HCT116 (cell line): ENCODE measurements at regions not wholly inside any gene's neighbourhood (a gene's known extent, or its start where the extent isn't known, plus 50 kb on each side); places are given as distances from the start of the nearest gene placed in this dataset.

Source experiments
- ATAC-seq: fragments of 200-7000 bp; cut with Tn5 transposase; 2 replicates; pipeline ENCODE4 v1.9.1; 2020; ENCODE audit warnings: mild to moderate bottlenecking, moderate library complexity
- BruUV-seq: library from RNA; stranded (reverse); fragments of 400-500 nt; replicated peaks from 2 replicates; lab custom pipeline; 2021; lab: Mats Ljungman, UMichigan
- CTCF ChIA-PET: fragments of 300-600 bp; sonication (Branson Sonifier 250); formaldehyde crosslinking; loops from one replicate; lab custom pipeline; 2021; ENCODE audit warnings: antibody characterized with exemption; lab: Charles Lee
- POLR2A ChIA-PET: fragments of 300-600, 350-600 bp; sonication (Branson Sonifier 250); formaldehyde crosslinking; loops from one replicate; lab custom pipeline; 2021; ENCODE audit warnings: antibody characterized with exemption; lab: Charles Lee
- RAD21 ChIA-PET, 2 experiments: fragments of 300-600 bp; sonication (Branson Sonifier 250); formaldehyde crosslinking; loops; one replicate each; lab custom pipeline; 2023; ENCODE audit warnings: low total read pairs in 2 of 2; ENCODE audit not compliant: uncharacterized antibody in 2 of 2, unreplicated experiment in 2 of 2, low non-redundant PET in 1 of 2; lab: Charles Lee
- DNase-seq: peaks from one replicate; pipeline ENCODE4 v3.0.0-alpha.2; 2010; ENCODE audit warnings: low read depth, low spot score
- H2AFZ ChIP-seq: fragments of 200-600 bp; shearing (Covaris generic), sonication (generic); 2 replicates; pipeline ENCODE4 v1.6.1; 2017; ENCODE audit warnings: low read depth, mixed run types, mixed read lengths, antibody characterized with exemption, low read length; ENCODE audit not compliant: poor library complexity, severe bottlenecking
- H3K27ac ChIP-seq: 2 replicates; pipeline ENCODE4 v1.5.1; 2012; ENCODE audit warnings: low read depth, low read length
- H3K27me3 ChIP-seq: fragments of 200-600 bp; sonication (generic); 2 replicates; pipeline ENCODE4 v1.6.1; 2016; ENCODE audit warnings: mixed run types, low read length, mixed read lengths; ENCODE audit not compliant: insufficient read depth
- H3K36me3 ChIP-seq, 2 experiments: fragments of 200-500 bp in 1 of 2; fragments of 200-600 bp in 1 of 2; sonication (Bioruptor generic) in 1 of 2; sonication (generic) in 1 of 2; 2 replicates each; pipeline versions ENCODE4 v1.5.1 to v1.6.1; 2014 to 2016; ENCODE audit warnings: low read length in 2 of 2, inconsistent platforms in 1 of 2, mixed read lengths in 1 of 2, mixed run types in 1 of 2; ENCODE audit not compliant: insufficient read depth in 2 of 2, control insufficient read depth in 1 of 2
- H3K4me1 ChIP-seq, 2 experiments: fragments of 200-600 bp in 1 of 2; sonication (generic) in 1 of 2; 2 replicates each; pipeline versions ENCODE4 v1.5.1 to v1.6.1; 2012 to 2017; ENCODE audit warnings: low read length in 2 of 2, inconsistent platforms in 1 of 2, mild to moderate bottlenecking in 1 of 2, mixed read lengths in 1 of 2, mixed run types in 1 of 2, moderate library complexity in 1 of 2; ENCODE audit not compliant: insufficient read depth in 2 of 2, control insufficient read depth in 1 of 2
- H3K4me2 ChIP-seq: fragments of 200-600 bp; sonication (generic); 2 replicates; pipeline ENCODE4 v1.6.1; 2017; ENCODE audit warnings: mixed run types, low read length, mixed read lengths
- H3K4me3 ChIP-seq, 2 experiments: fragments of 200-600 bp in 1 of 2; sonication (generic) in 1 of 2; replicated peaks in 1 of 2; 2 replicates each; pipeline ENCODE4 v1.5.1; 2011 to 2016; ENCODE audit warnings: low read length in 2 of 2, control low read depth in 1 of 2, low read depth in 1 of 2, mild to moderate bottlenecking in 1 of 2, mixed read lengths in 1 of 2, mixed run types in 1 of 2
- H3K79me2 ChIP-seq: fragments of 200-600 bp; sonication (generic); 2 replicates; pipeline ENCODE4 v1.6.1; 2017; ENCODE audit warnings: mild to moderate bottlenecking, mixed run types, low read length, moderate library complexity, mixed read lengths; ENCODE audit not compliant: insufficient read depth
- H3K9ac ChIP-seq: fragments of 200-600 bp; sonication (generic); 2 replicates; pipeline ENCODE4 v1.6.1; 2016; ENCODE audit warnings: low read length, mixed read lengths
- H3K9me2 ChIP-seq: fragments of 200-600 bp; sonication (generic), shearing (Covaris generic); 2 replicates; pipeline ENCODE4 v1.6.1; 2017; ENCODE audit warnings: mixed run types, mild to moderate bottlenecking, moderate library complexity; ENCODE audit not compliant: insufficient read depth
- H3K9me3 ChIP-seq, 2 experiments: fragments of 200-500 bp in 1 of 2; fragments of 200-600 bp in 1 of 2; sonication (Bioruptor generic) in 1 of 2; sonication (generic) in 1 of 2; 2 replicates each; pipeline ENCODE4 v1.6.1; 2014 to 2017; ENCODE audit warnings: low read length in 2 of 2, mixed read lengths in 2 of 2, inconsistent platforms in 1 of 2, low read depth in 1 of 2, mild to moderate bottlenecking in 1 of 2, mixed run types in 1 of 2, moderate library complexity in 1 of 2; ENCODE audit not compliant: control insufficient read depth in 1 of 2, insufficient read depth in 1 of 2
- H4K20me1 ChIP-seq: fragments of 200-600 bp; sonication (generic), shearing (Covaris generic); 2 replicates; pipeline ENCODE4 v1.6.1; 2017; ENCODE audit warnings: mixed run types, mild to moderate bottlenecking, moderate library complexity; ENCODE audit not compliant: insufficient read depth
- CBX3 ChIP-seq: IDR thresholded peaks from 2 replicates; pipeline ENCODE4 v1.6.1; 2012; ENCODE audit warnings: low read depth
- CEBPB ChIP-seq: IDR thresholded peaks from 2 replicates; pipeline ENCODE4 v1.6.1; 2012; ENCODE audit warnings: low read depth
- EGR1 ChIP-seq: IDR thresholded peaks from 2 replicates; pipeline ENCODE4 v1.6.1; 2012; ENCODE audit warnings: low read depth
- EZH2 ChIP-seq: fragments of 200-600 bp; sonication (generic); IDR thresholded peaks from 2 replicates; pipeline ENCODE4 v1.6.1; 2017; ENCODE audit warnings: antibody characterized with exemption, mixed run types
- EZH2phosphoT487 ChIP-seq: fragments of 200-600 bp; IDR thresholded peaks from 2 replicates; pipeline ENCODE4 v1.6.1; 2018; ENCODE audit warnings: antibody characterized with exemption, borderline replicate concordance
- JUND ChIP-seq: IDR thresholded peaks from 2 replicates; pipeline ENCODE4 v1.6.1; 2012
- POLR2AphosphoS5 ChIP-seq: IDR thresholded peaks from 2 replicates; pipeline ENCODE4 v1.6.1; 2011; ENCODE audit warnings: mild to moderate bottlenecking, low read depth, low read length, moderate library complexity
- SP1 ChIP-seq: IDR thresholded peaks from 2 replicates; pipeline ENCODE4 v1.6.1; 2012; ENCODE audit warnings: low read depth
- YY1 ChIP-seq: IDR thresholded peaks from 2 replicates; pipeline ENCODE4 v1.6.1; 2011; ENCODE audit warnings: low read length, low read depth, moderate library complexity, mild to moderate bottlenecking; ENCODE audit not compliant: insufficient replicate concordance; ENCODE audit errors: extremely low read depth
- ZBTB33 ChIP-seq: IDR thresholded peaks from 2 replicates; pipeline ENCODE4 v1.6.1; 2011; ENCODE audit warnings: mild to moderate bottlenecking, low read length, moderate library complexity; ENCODE audit not compliant: insufficient replicate concordance; ENCODE audit errors: extremely low read depth
- ZFX ChIP-seq: fragments of 450-650 bp; IDR thresholded peaks from 2 replicates; pipeline ENCODE4 v1.6.1; 2017
- intact Hi-C: fragments of 100-400 bp; cut with micrococcal nuclease; formaldehyde crosslinking; loops from 2 replicates; pipeline ENCODE4 v1.10.0; 2022
- TF ChIP-seq, protein P1 (sequence below): IDR thresholded peaks from 2 replicates; pipeline ENCODE4 v1.6.1; 2012
- TF ChIP-seq, protein P2 (sequence below), 3 experiments: fragments of 200-600 bp in 1 of 3; sonication (generic) in 1 of 3; IDR thresholded peaks in 2 of 3; conservative IDR thresholded peaks in 1 of 3; 2 replicates each; pipeline ENCODE4 v1.5.1; 2012 to 2017; ENCODE audit warnings: low read depth in 2 of 3, low read length in 2 of 3, antibody characterized with exemption in 1 of 3, borderline replicate concordance in 1 of 3, control low read depth in 1 of 3, mild to moderate bottlenecking in 1 of 3, mixed read lengths in 1 of 3, mixed run types in 1 of 3, moderate library complexity in 1 of 3; ENCODE audit not compliant: insufficient read depth in 1 of 3

DNA sequence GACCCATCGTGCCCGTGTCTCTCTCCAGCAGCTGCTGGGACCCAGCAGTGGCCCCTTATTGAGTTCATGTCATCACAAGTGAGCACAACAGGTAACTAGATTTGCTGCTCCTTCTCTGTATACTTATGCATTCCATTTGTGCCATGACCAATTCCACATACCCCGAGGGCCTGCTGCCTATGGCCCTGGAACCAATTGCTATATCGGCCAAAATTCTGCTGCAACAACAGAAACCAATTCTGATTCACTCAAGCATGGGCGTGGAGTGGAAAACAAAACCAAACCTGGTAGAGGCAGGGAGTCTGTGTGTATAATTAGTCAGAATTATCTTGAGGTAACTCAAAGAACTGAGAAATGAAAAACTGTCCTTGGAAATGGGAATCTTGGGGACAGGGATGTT is 516.6 kb downstream of the EPHB1 start:
- RAD21 ChIA-PET: no interaction called here
- no peak overlapping the region for H2AFZ ChIP-seq
- no peaks in the 10 kb centered on the region for H3K9me3 ChIP-seq
- H3K9ac ChIP-seq: no peak overlapping the region
- DNase-seq (no peak), ATAC-seq (no peak)
- H3K36me3 ChIP-seq: no peaks in the 10 kb centered on the region
- no peaks in the 10 kb centered on the region for H3K4me1 ChIP-seq
- no peak overlapping the region for H3K4me2 ChIP-seq
- H3K4me3 ChIP-seq: no peak overlapping the region
- H3K27me3 ChIP-seq: no peaks in the 10 kb centered on the region; the same call in 1 of the 2 replicates
- POLR2A ChIA-PET: no interaction called here
- no peak overlapping the region for H3K27ac ChIP-seq
- H3K79me2 ChIP-seq: no peaks in the 10 kb centered on the region
- no peak for TF ChIP-seq SP1
- no peak for TF ChIP-seq POLR2AphosphoS5
- no peak for TF ChIP-seq ZBTB33
- TF ChIP-seq, protein P1, sequence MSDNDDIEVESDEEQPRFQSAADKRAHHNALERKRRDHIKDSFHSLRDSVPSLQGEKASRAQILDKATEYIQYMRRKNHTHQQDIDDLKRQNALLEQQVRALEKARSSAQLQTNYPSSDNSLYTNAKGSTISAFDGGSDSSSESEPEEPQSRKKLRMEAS: no peak
- no peak for TF ChIP-seq EZH2
- no peak for TF ChIP-seq CBX3
- TF ChIP-seq JUND: no peak
- no peak for TF ChIP-seq EZH2phosphoT487
- no peak for TF ChIP-seq CEBPB
- TF ChIP-seq, all 23 proteins: peak for 0
- Histone ChIP-seq H3K9me2 (no peaks in the 10 kb centered on the region), H4K20me1 (no peaks in the 10 kb centered on the region)
- CTCF ChIA-PET: no interaction called here
- intact Hi-C loops: no loop called here
- no TSS peak for BruUV-seq

- RAD21 ChIA-PET: no interaction called here
- BruUV-seq: no TSS peak
- DNase-seq (no peak), ATAC-seq (no peak)
- POLR2A ChIA-PET: no interaction called here
- H3K27me3 ChIP-seq: no peaks in the 10 kb centered on the region; the same call in 1 of the 2 replicates
- H3K4me1 ChIP-seq: no peaks in the 10 kb centered on the region
- no peaks in the 10 kb centered on the region for H3K36me3 ChIP-seq
- H3K27ac ChIP-seq: no peak overlapping the region
- H3K4me2 ChIP-seq: no peak overlapping the region
- no peaks in the 10 kb centered on the region for H3K9me2 ChIP-seq
- H3K9ac ChIP-seq: no peak overlapping the region
- no peak overlapping the region for H2AFZ ChIP-seq
- no peak overlapping the region for H3K4me3 ChIP-seq
- no peaks in the 10 kb centered on the region for H3K79me2 ChIP-seq
- CTCF ChIA-PET: no interaction called here
- no peaks in the 10 kb centered on the region for H4K20me1 ChIP-seq
- H3K9me3 ChIP-seq: no peaks in the 10 kb centered on the region
- intact Hi-C loops: no loop called here
- TF ChIP-seq, protein P1: no peak
- TF ChIP-seq JUND: no peak
- TF ChIP-seq CBX3: no peak
- TF ChIP-seq ZBTB33: no peak
- no peak for TF ChIP-seq SP1
- no peak for TF ChIP-seq ZFX
- TF ChIP-seq, protein P2, sequence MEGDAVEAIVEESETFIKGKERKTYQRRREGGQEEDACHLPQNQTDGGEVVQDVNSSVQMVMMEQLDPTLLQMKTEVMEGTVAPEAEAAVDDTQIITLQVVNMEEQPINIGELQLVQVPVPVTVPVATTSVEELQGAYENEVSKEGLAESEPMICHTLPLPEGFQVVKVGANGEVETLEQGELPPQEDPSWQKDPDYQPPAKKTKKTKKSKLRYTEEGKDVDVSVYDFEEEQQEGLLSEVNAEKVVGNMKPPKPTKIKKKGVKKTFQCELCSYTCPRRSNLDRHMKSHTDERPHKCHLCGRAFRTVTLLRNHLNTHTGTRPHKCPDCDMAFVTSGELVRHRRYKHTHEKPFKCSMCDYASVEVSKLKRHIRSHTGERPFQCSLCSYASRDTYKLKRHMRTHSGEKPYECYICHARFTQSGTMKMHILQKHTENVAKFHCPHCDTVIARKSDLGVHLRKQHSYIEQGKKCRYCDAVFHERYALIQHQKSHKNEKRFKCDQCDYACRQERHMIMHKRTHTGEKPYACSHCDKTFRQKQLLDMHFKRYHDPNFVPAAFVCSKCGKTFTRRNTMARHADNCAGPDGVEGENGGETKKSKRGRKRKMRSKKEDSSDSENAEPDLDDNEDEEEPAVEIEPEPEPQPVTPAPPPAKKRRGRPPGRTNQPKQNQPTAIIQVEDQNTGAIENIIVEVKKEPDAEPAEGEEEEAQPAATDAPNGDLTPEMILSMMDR (IDR thresholded peaks at IDR 0.05 in 2 of 3, conservative IDR thresholded peaks at IDR 0.05 in 1 of 3; ENCODE audit: borderline replicate concordance in 1 of 3, insufficient read depth in 1 of 3, low read depth in 2 of 3, low read length in 2 of 3): no peak
- no peak for TF ChIP-seq YY1
- TF ChIP-seq EZH2: no peak
- TF ChIP-seq EGR1: no peak
These were observed 519.2 kb downstream of the EPHB1 start for GRCh38 chr3:135314237-135314636.
